A673 (cell line): ENCODE measurements at regions not wholly inside any gene's neighbourhood (a gene's known extent, or its start where the extent isn't known, plus 50 kb on each side); places are given as distances from the start of the nearest gene placed in this dataset.

Source experiments
- EZH2 ChIP-seq: fragments of 200-600 bp; sonication (generic); IDR thresholded peaks from 2 replicates; pipeline ENCODE4 v1.6.1; 2017; ENCODE audit warnings: borderline replicate concordance, low read depth, mild to moderate bottlenecking, mixed read lengths, antibody characterized with exemption, low read length; ENCODE audit not compliant: poor library complexity, severe bottlenecking
- TF ChIP-seq, protein P1 (sequence below): fragments of 300-800, 200-600 bp; sonication (generic); conservative IDR thresholded peaks from 2 replicates; pipeline ENCODE4 v1.5.1; 2017; ENCODE audit warnings: low read depth, mild to moderate bottlenecking, antibody characterized with exemption, low read length, moderate library complexity, mixed read lengths

DNA sequence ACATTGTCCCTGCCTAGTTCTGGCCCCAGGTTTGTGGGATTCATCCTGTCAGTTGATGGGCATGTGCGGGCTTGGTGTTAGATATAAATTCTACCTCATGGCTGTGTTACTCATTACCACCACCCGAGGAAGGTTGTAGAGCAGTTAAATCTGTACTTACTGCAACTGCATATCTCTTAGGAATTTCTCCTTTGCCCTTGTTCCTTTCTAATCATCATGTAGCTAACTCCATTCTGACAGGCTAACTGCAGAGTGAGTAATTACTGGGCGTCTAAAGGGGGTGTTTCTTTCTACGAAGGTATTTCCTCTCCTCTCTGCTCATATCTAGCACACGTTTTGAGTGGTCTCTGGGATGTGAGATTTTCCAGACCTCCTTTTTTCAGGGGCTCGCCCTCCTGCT, 1076.7 kb downstream of the TMTC2 start:
- TF ChIP-seq, protein P1, sequence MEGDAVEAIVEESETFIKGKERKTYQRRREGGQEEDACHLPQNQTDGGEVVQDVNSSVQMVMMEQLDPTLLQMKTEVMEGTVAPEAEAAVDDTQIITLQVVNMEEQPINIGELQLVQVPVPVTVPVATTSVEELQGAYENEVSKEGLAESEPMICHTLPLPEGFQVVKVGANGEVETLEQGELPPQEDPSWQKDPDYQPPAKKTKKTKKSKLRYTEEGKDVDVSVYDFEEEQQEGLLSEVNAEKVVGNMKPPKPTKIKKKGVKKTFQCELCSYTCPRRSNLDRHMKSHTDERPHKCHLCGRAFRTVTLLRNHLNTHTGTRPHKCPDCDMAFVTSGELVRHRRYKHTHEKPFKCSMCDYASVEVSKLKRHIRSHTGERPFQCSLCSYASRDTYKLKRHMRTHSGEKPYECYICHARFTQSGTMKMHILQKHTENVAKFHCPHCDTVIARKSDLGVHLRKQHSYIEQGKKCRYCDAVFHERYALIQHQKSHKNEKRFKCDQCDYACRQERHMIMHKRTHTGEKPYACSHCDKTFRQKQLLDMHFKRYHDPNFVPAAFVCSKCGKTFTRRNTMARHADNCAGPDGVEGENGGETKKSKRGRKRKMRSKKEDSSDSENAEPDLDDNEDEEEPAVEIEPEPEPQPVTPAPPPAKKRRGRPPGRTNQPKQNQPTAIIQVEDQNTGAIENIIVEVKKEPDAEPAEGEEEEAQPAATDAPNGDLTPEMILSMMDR, result no peak
- no peak for TF ChIP-seq EZH2
